WTC11 (cell line): ENCODE measurements at regions not wholly inside any gene's neighbourhood (a gene's known extent, or its start where the extent isn't known, plus 50 kb on each side); places are given as distances from the start of the nearest gene placed in this dataset.

ENCODE experiments used
- ATAC-seq: fragments of 200-7000 bp; cut with Tn5 transposase; 2 replicates; pipeline ENCODE4 v1.10.0; 2021; ENCODE audit warnings: mild to moderate bottlenecking, moderate library complexity
- CTCF ChIA-PET: fragments of 300-600 bp; sonication (Branson Sonifier 250); formaldehyde crosslinking; loops from one replicate; lab custom pipeline; 2021; ENCODE audit warnings: antibody characterized with exemption; lab: Charles Lee
- POLR2A ChIA-PET: fragments of 350-600 bp; sonication (Branson Sonifier 250); formaldehyde crosslinking; loops from one replicate; lab custom pipeline; 2021; ENCODE audit warnings: antibody characterized with exemption; lab: Charles Lee
- DNase-seq: peaks from one replicate; pipeline ENCODE4 v3.0.0; 2021; ENCODE audit warnings: low spot score
- H3K27ac Mint-ChIP-seq: 2 replicates; pipeline ENCODE4 v1.8.0; 2021; ENCODE audit warnings: mixed read lengths
- H3K27me3 Mint-ChIP-seq: 2 replicates; pipeline ENCODE4 v1.8.0; 2021; ENCODE audit warnings: low read depth, mild to moderate bottlenecking, moderate library complexity, mixed read lengths
- H3K36me3 Mint-ChIP-seq: 2 replicates; pipeline ENCODE4 v1.8.0; 2021; ENCODE audit warnings: mixed read lengths
- H3K4me1 Mint-ChIP-seq: 2 replicates; pipeline ENCODE4 v1.8.0; 2022; ENCODE audit warnings: mixed read lengths
- H3K4me3 Mint-ChIP-seq: 2 replicates; pipeline ENCODE4 v1.8.0; 2021; ENCODE audit warnings: mild to moderate bottlenecking, moderate library complexity, mixed read lengths
- H3K9me3 Mint-ChIP-seq: 2 replicates; pipeline ENCODE4 v1.8.0; 2021; ENCODE audit warnings: mixed read lengths
- CTCF ChIP-seq: fragments of 200-600 bp; IDR thresholded peaks from 2 replicates; pipeline ENCODE4 v1.8.0; 2022; ENCODE audit warnings: antibody characterized with exemption
- E2F1 ChIP-seq: sonication (generic); formaldehyde crosslinking; IDR thresholded peaks from 2 replicates; pipeline ENCODE4 v1.8.0; 2022; ENCODE audit warnings: mild to moderate bottlenecking, missing genetic modification reagents
- ESRRA ChIP-seq: sonication (generic); formaldehyde crosslinking; IDR thresholded peaks from 2 replicates; pipeline ENCODE4 v1.8.1; 2022; ENCODE audit warnings: mild to moderate bottlenecking, missing genetic modification reagents, borderline replicate concordance
- FOXJ3 ChIP-seq: sonication (generic); formaldehyde crosslinking; IDR thresholded peaks from 2 replicates; pipeline ENCODE4 v1.9.0; 2021; ENCODE audit warnings: missing genetic modification reagents, mild to moderate bottlenecking, borderline replicate concordance
- FOXK1 ChIP-seq: sonication (generic); formaldehyde crosslinking; IDR thresholded peaks from 2 replicates; pipeline ENCODE4 v1.8.0; 2022; ENCODE audit warnings: mild to moderate bottlenecking, moderate library complexity, missing genetic modification reagents
- FOXP1 ChIP-seq: sonication (generic); formaldehyde crosslinking; IDR thresholded peaks from 2 replicates; pipeline ENCODE4 v1.8.0; 2022; ENCODE audit warnings: missing genetic modification reagents, mild to moderate bottlenecking, moderate library complexity, borderline replicate concordance
- JUN ChIP-seq: sonication (generic); formaldehyde crosslinking; IDR thresholded peaks from 2 replicates; pipeline ENCODE4 v1.8.0; 2023; ENCODE audit warnings: mild to moderate bottlenecking, missing genetic modification reagents
- MAX ChIP-seq: sonication (generic); formaldehyde crosslinking; IDR thresholded peaks from 2 replicates; pipeline ENCODE4 v1.8.0; 2022; ENCODE audit warnings: mild to moderate bottlenecking, missing genetic modification reagents
- NFYB ChIP-seq: sonication (generic); formaldehyde crosslinking; conservative IDR thresholded peaks from 2 replicates; pipeline ENCODE4 v1.8.0; 2022; ENCODE audit warnings: low read depth, missing genetic modification reagents
- NR2C2 ChIP-seq: sonication (generic); formaldehyde crosslinking; IDR thresholded peaks from 2 replicates; pipeline ENCODE4 v1.8.0; 2022; ENCODE audit warnings: mild to moderate bottlenecking, missing genetic modification reagents
- RELA ChIP-seq: sonication (generic); formaldehyde crosslinking; IDR thresholded peaks from 2 replicates; pipeline ENCODE4 v1.8.1; 2022; ENCODE audit warnings: missing genetic modification reagents, mild to moderate bottlenecking, borderline replicate concordance
- SOX15 ChIP-seq: fragments of 250-450 bp; sonication (Bioruptor Pico); IDR thresholded peaks from 2 replicates; pipeline ENCODE4 v1.9.0; 2021; ENCODE audit warnings: mild to moderate bottlenecking
- SP1 ChIP-seq: sonication (generic); formaldehyde crosslinking; conservative IDR thresholded peaks from 2 replicates; pipeline ENCODE4 v1.8.1; 2022; ENCODE audit warnings: missing genetic modification reagents
- STAT6 ChIP-seq: sonication (generic); formaldehyde crosslinking; conservative IDR thresholded peaks from 2 replicates; pipeline ENCODE4 v1.8.1; 2023; ENCODE audit warnings: mild to moderate bottlenecking, low read depth, missing genetic modification reagents, moderate library complexity
- TEAD1 ChIP-seq: sonication (generic); formaldehyde crosslinking; IDR thresholded peaks from 2 replicates; pipeline ENCODE4 v1.8.0; 2022; ENCODE audit warnings: mild to moderate bottlenecking, missing genetic modification reagents
- ZMAT4 ChIP-seq: fragments of 250-450 bp; sonication (Bioruptor Pico); IDR thresholded peaks from 2 replicates; pipeline ENCODE4 v1.9.0; 2021; ENCODE audit warnings: mild to moderate bottlenecking
- ZNF512 ChIP-seq: sonication (generic); formaldehyde crosslinking; IDR thresholded peaks from 2 replicates; pipeline ENCODE4 v1.8.1; 2022; ENCODE audit warnings: missing genetic modification reagents, borderline replicate concordance

- ATAC-seq (no peak), DNase-seq (no peak)
- Mint-ChIP-seq H3K4me3 (no peak overlapping the region), H3K27ac (no peak overlapping the region), H3K4me1 (no peaks in the 10 kb centered on the region), H3K36me3 (no peaks in the 10 kb centered on the region), H3K27me3 (no peaks in the 10 kb centered on the region; the same call in 1 of the 2 replicates), H3K9me3 (no peaks in the 10 kb centered on the region; the same call in 1 of the 2 replicates)
- POLR2A ChIA-PET, result no interaction called here
- TF ChIP-seq TEAD1 (no peak), NR2C2 (CRISPR knock-in tag) (no peak), SP1 (CRISPR knock-in tag) (no peak), FOXJ3 (CRISPR knock-in tag) (no peak), SOX15 (CRISPR knock-in tag) (no peak), ZNF512 (CRISPR knock-in tag) (no peak), NFYB (CRISPR knock-in tag) (no peak), ESRRA (CRISPR knock-in tag) (no peak), JUN (CRISPR knock-in tag) (no peak), MAX (CRISPR knock-in tag) (no peak), E2F1 (no peak), CTCF (no peak), RELA (CRISPR knock-in tag) (no peak), STAT6 (CRISPR knock-in tag) (no peak), ZMAT4 (CRISPR knock-in tag) (no peak), FOXK1 (CRISPR knock-in tag) (no peak)
- CTCF ChIA-PET, result no interaction called here
Observed at GRCh38 chr13:47326061-47326460, 429.2 kb upstream of the HTR2A start.

GRCh38 chr13:47317356-47317755 is 420.5 kb upstream of the HTR2A start:
- ATAC-seq (no peak), DNase-seq (no peak)
- no peak for TF ChIP-seq FOXP1
- Mint-ChIP-seq H3K4me1 (no peaks in the 10 kb centered on the region), H3K9me3 (0 out of 2 replicates have a peak, but pooled peaks cover 6% of the 10 kb centered on the region), H3K36me3 (no peaks in the 10 kb centered on the region), H3K4me3 (no peak overlapping the region), H3K27me3 (no peaks in the 10 kb centered on the region; the same call in 1 of the 2 replicates), H3K27ac (no peak overlapping the region)
- ChIA-PET POLR2A (no interaction called here), CTCF (no interaction called here)
